Liver (tissue), 7 donors: ENCODE measurements at regions not wholly inside any gene's neighbourhood (a gene's known extent, or its start where the extent isn't known, plus 50 kb on each side); places are given as distances from the start of the nearest gene placed in this dataset.

Source experiments
- DNase-seq: peaks from one replicate; pipeline ENCODE4 v3.0.0-alpha.2; 2017; ENCODE audit warnings: low spot score
- H3K27ac ChIP-seq, 2 donors: one replicate each; pipeline ENCODE4 v1.7.0; 2013; ENCODE audit warnings: inconsistent platforms in 2 of 2, low read length in 2 of 2, control low read depth in 1 of 2, low read depth in 1 of 2, mild to moderate bottlenecking in 1 of 2
- H3K27me3 ChIP-seq, 4 donors: one replicate each; pipeline versions ENCODE4 v1.6.1 to v1.7.0; 2013; ENCODE audit warnings: low read length in 3 of 4, inconsistent platforms in 1 of 4, mild to moderate bottlenecking in 1 of 4, moderate library complexity in 1 of 4; ENCODE audit not compliant: control insufficient read depth in 4 of 4, insufficient read depth in 4 of 4
- H3K36me3 ChIP-seq, 4 donors: one replicate each; pipeline versions ENCODE4 v1.6.1 to v1.7.0; 2013; ENCODE audit warnings: low read length in 3 of 4, mild to moderate bottlenecking in 3 of 4, low read depth in 1 of 4, moderate library complexity in 1 of 4; ENCODE audit not compliant: control insufficient read depth in 4 of 4, insufficient read depth in 3 of 4
- H3K4me1 ChIP-seq, 4 donors: one replicate each; pipeline versions ENCODE4 v1.6.1 to v1.7.0; 2013; ENCODE audit warnings: low read length in 3 of 4, mild to moderate bottlenecking in 3 of 4, moderate library complexity in 1 of 4; ENCODE audit not compliant: control insufficient read depth in 4 of 4, insufficient read depth in 4 of 4
- H3K4me3 ChIP-seq, 3 donors: one replicate each; pipeline versions ENCODE4 v1.6.1 to v1.7.0; 2013; ENCODE audit warnings: low read length in 3 of 3, control low read depth in 1 of 3, low read depth in 1 of 3, mild to moderate bottlenecking in 1 of 3
- H3K9ac ChIP-seq, 2 donors: one replicate each; pipeline ENCODE4 v1.7.0; 2013; ENCODE audit warnings: low read length in 2 of 2, mild to moderate bottlenecking in 2 of 2, moderate library complexity in 2 of 2, control low read depth in 1 of 2, low read depth in 1 of 2
- H3K9me3 ChIP-seq, 4 donors: one replicate each; pipeline versions ENCODE4 v1.6.1 to v1.7.0; 2013; ENCODE audit warnings: low read length in 3 of 4; ENCODE audit not compliant: control insufficient read depth in 4 of 4
- ATF3 ChIP-seq: IDR thresholded peaks from 2 replicates; pipeline ENCODE4 v1.6.1; 2016; ENCODE audit warnings: antibody characterized with exemption
- EGR1 ChIP-seq, 2 donors: IDR thresholded peaks; 2 replicates each; pipeline ENCODE4 v1.6.1; 2016 to 2018; ENCODE audit warnings: antibody characterized with exemption in 2 of 2, low read depth in 2 of 2
- FOXA1 ChIP-seq: IDR thresholded peaks from 2 replicates; pipeline ENCODE4 v1.6.1; 2016; ENCODE audit warnings: antibody characterized with exemption
- FOXA2 ChIP-seq: IDR thresholded peaks from 2 replicates; pipeline ENCODE4 v1.6.1; 2016; ENCODE audit warnings: antibody characterized with exemption
- HNF4A ChIP-seq, 2 donors: conservative IDR thresholded peaks; 2 replicates each; pipeline ENCODE4 v1.6.1; 2016; ENCODE audit warnings: antibody characterized with exemption in 2 of 2, mild to moderate bottlenecking in 2 of 2
- HNF4G ChIP-seq: IDR thresholded peaks from 2 replicates; pipeline ENCODE4 v1.6.1; 2016; ENCODE audit warnings: antibody characterized with exemption
- JUND ChIP-seq, 2 donors: IDR thresholded peaks; 2 replicates each; pipeline ENCODE4 v1.6.1; 2016; ENCODE audit warnings: antibody characterized with exemption in 2 of 2
- NR2F2 ChIP-seq: IDR thresholded peaks from 2 replicates; pipeline ENCODE4 v1.6.1; 2016; ENCODE audit warnings: antibody characterized with exemption
- RAD21 ChIP-seq, 2 donors: IDR thresholded peaks; 2 replicates each; pipeline ENCODE4 v1.6.1; 2016; ENCODE audit warnings: antibody characterized with exemption in 2 of 2, mild to moderate bottlenecking in 2 of 2
- REST ChIP-seq: IDR thresholded peaks from 2 replicates; pipeline ENCODE4 v1.6.1; 2016; ENCODE audit warnings: antibody characterized with exemption, mild to moderate bottlenecking
- RXRA ChIP-seq, 2 donors: IDR thresholded peaks; 2 replicates each; pipeline ENCODE4 v1.6.1; 2017 to 2018; ENCODE audit warnings: antibody characterized with exemption in 2 of 2, mild to moderate bottlenecking in 1 of 2
- SP1 ChIP-seq: IDR thresholded peaks from 2 replicates; pipeline ENCODE4 v1.6.1; 2018; ENCODE audit warnings: antibody characterized with exemption, mild to moderate bottlenecking
- TAF1 ChIP-seq: conservative IDR thresholded peaks from 2 replicates; pipeline ENCODE4 v1.6.1; 2016; ENCODE audit warnings: antibody characterized with exemption, mild to moderate bottlenecking
- YY1 ChIP-seq: IDR thresholded peaks from 2 replicates; pipeline ENCODE4 v1.6.1; 2016; ENCODE audit warnings: antibody characterized with exemption, mild to moderate bottlenecking
- WGBS: extraction: QIAGEN DNeasy Blood & Tissue Kit; methylation state at CpG from one replicate; pipeline ENCODE4 v1.1.7; 2013; 5-methylcytosine and 5-hydroxymethylcytosine counted together
- TF ChIP-seq, protein P1 (sequence below): IDR thresholded peaks from 2 replicates; pipeline ENCODE4 v1.6.1; 2016; ENCODE audit warnings: antibody characterized with exemption
- donor health status: healthy.
- donor health status: healthy.
- donor health status: healthy.
- donor health status: healthy.

GRCh38 chr1:170385750-170386149 lies 146.2 kb upstream of the GORAB start:
- Histone ChIP-seq H3K4me3 (no peak overlapping the region), H3K27me3 (no peaks in the 10 kb centered on the region), H3K27ac (no peak overlapping the region), H3K36me3 (no peaks in the 10 kb centered on the region), H3K9me3 (peaks cover 0 to 3% (median 0%) of the 10 kb centered on the region in 4 donors), H3K9ac (no peak overlapping the region), H3K4me1 (no peaks in the 10 kb centered on the region)
- no peak for DNase-seq
- TF ChIP-seq ATF3 (no peak), NR2F2 (no peak), YY1 (no peak)
- WGBS: 93% methylated on average over 2 of the region's 2 CpGs

GRCh38 chr1:170388489-170388888 lies 143.5 kb upstream of the GORAB start:
- Histone ChIP-seq H3K4me1 (no peaks in the 10 kb centered on the region), H3K36me3 (no peaks in the 10 kb centered on the region), H3K9me3 (peaks cover 0 to 3% (median 0%) of the 10 kb centered on the region in 4 donors), H3K27ac (no peak overlapping the region), H3K4me3 (no peak overlapping the region), H3K27me3 (no peaks in the 10 kb centered on the region), H3K9ac (no peak overlapping the region)
- WGBS: 40% methylated on average over 2 of the region's 2 CpGs
- TF ChIP-seq HNF4G: no peak
- no peak for TF ChIP-seq FOXA2
- no peak for TF ChIP-seq HNF4A (conservative IDR thresholded peaks at IDR 0.05)
- TF ChIP-seq REST: no peak
- no peak for TF ChIP-seq EGR1 (IDR thresholded peaks at IDR 0.05; ENCODE audit: low read depth in 2 of 2)
- DNase-seq: no peak

- H3K9ac ChIP-seq: no peak overlapping the region
- WGBS: 81% methylated on average over 2 of the region's 2 CpGs
- H3K27me3 ChIP-seq: peaks cover 0 to 5% (median 0%) of the 10 kb centered on the region in 4 donors
- TF ChIP-seq SP1: no peak
- no peak for TF ChIP-seq TAF1
- no peak for TF ChIP-seq HNF4A (conservative IDR thresholded peaks at IDR 0.05)
- no peak for TF ChIP-seq ATF3
- no peak for TF ChIP-seq NR2F2
- no peak overlapping the region for H3K4me3 ChIP-seq
- H3K36me3 ChIP-seq: no peaks in the 10 kb centered on the region
- H3K27ac ChIP-seq: no peak overlapping the region
- H3K4me1 ChIP-seq: no peaks in the 10 kb centered on the region
- no peak for DNase-seq
- H3K9me3 ChIP-seq: no peaks in the 10 kb centered on the region
Observed at GRCh38 chr1:170395149-170395548, 136.8 kb upstream of the GORAB start.

GRCh38 chr1:170397061-170397460 lies 134.9 kb upstream of the GORAB start:
- Histone ChIP-seq H3K27ac (no peak overlapping the region), H3K4me3 (no peak overlapping the region), H3K36me3 (no peaks in the 10 kb centered on the region), H3K4me1 (no peaks in the 10 kb centered on the region), H3K27me3 (peaks cover 0 to 5% (median 0%) of the 10 kb centered on the region in 4 donors), H3K9me3 (no peaks in the 10 kb centered on the region), H3K9ac (no peak overlapping the region)
- TF ChIP-seq ATF3 (no peak), RXRA (IDR thresholded peaks at IDR 0.05) (no peak), JUND (IDR thresholded peaks at IDR 0.05) (no peak), HNF4A (conservative IDR thresholded peaks at IDR 0.05) (no peak), TAF1 (no peak), YY1 (no peak), FOXA2 (no peak), RAD21 (IDR thresholded peaks at IDR 0.05) (no peak), FOXA1 (no peak)
- TF ChIP-seq, protein P1, sequence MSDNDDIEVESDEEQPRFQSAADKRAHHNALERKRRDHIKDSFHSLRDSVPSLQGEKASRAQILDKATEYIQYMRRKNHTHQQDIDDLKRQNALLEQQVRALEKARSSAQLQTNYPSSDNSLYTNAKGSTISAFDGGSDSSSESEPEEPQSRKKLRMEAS: no peak
- no peak for DNase-seq
